Neural cell (in vitro differentiated cells): ENCODE measurements at regions not wholly inside any gene's neighbourhood (a gene's known extent, or its start where the extent isn't known, plus 50 kb on each side); places are given as distances from the start of the nearest gene placed in this dataset.
"Not testable (repeated sequence)": the region's sequence is repeated elsewhere in the genome, so short reads cannot be mapped to it uniquely, and the experiment has no call there.

Experiments
- H2AFZ ChIP-seq: fragments of 200-600, 300-800 bp; sonication (generic), shearing (Covaris generic); 2 replicates; pipeline ENCODE4 v1.6.0; 2014; ENCODE audit warnings: low read depth, mild to moderate bottlenecking, antibody characterized with exemption, low read length, moderate library complexity
- H3F3A ChIP-seq: fragments of 200-600 bp; shearing (Covaris generic); 2 replicates; pipeline ENCODE4 v1.6.1; 2016; ENCODE audit warnings: mild to moderate bottlenecking, moderate library complexity, mixed read lengths, antibody characterized with exemption, low read length; ENCODE audit not compliant: insufficient read depth, poor library complexity, severe bottlenecking
- H3K27ac ChIP-seq: fragments of 200-600, 300-800 bp; sonication (generic), shearing (Covaris generic); 2 replicates; pipeline ENCODE4 v1.5.1; 2014; ENCODE audit warnings: mild to moderate bottlenecking, low read length, moderate library complexity
- H3K27me3 ChIP-seq: fragments of 300-800, 200-600 bp; sonication (generic), shearing (Covaris generic); 2 replicates; pipeline ENCODE4 v1.6.0; 2014; ENCODE audit warnings: mild to moderate bottlenecking, low read depth, low read length, moderate library complexity; ENCODE audit not compliant: insufficient read depth
- H3K36me3 ChIP-seq: fragments of 300-800, 200-600 bp; sonication (generic), shearing (Covaris generic); 2 replicates; pipeline ENCODE4 v1.5.1; 2014; ENCODE audit warnings: mild to moderate bottlenecking, antibody characterized with exemption, low read length, moderate library complexity; ENCODE audit not compliant: insufficient read depth
- H3K4me2 ChIP-seq: fragments of 300-800, 200-600 bp; sonication (generic), shearing (Covaris generic); 2 replicates; pipeline ENCODE4 v1.6.0; 2014; ENCODE audit warnings: mild to moderate bottlenecking, low read length
- H3K4me3 ChIP-seq: fragments of 300-800, 200-600 bp; sonication (generic), shearing (Covaris generic); 2 replicates; pipeline ENCODE4 v1.5.1; 2014; ENCODE audit warnings: mild to moderate bottlenecking, low read length, moderate library complexity
- H3K79me2 ChIP-seq: fragments of 200-600 bp; shearing (Covaris generic); replicated peaks from 2 replicates; pipeline ENCODE4 v1.6.0; 2014; ENCODE audit warnings: mild to moderate bottlenecking, low read length, moderate library complexity; ENCODE audit not compliant: insufficient read depth
- H3K9ac ChIP-seq: fragments of 300-800, 200-600 bp; sonication (generic), shearing (Covaris generic); 2 replicates; pipeline ENCODE4 v1.6.1; 2016; ENCODE audit warnings: mild to moderate bottlenecking, low read length, mixed read lengths
- H3K9me2 ChIP-seq: fragments of 200-600 bp; shearing (Covaris generic); 2 replicates; pipeline ENCODE4 v1.6.1; 2016; ENCODE audit warnings: mild to moderate bottlenecking, low read length, mixed read lengths; ENCODE audit not compliant: insufficient read depth
- H3K9me3 ChIP-seq: fragments of 200-600, 300-800 bp; sonication (generic), shearing (Covaris generic); 2 replicates; pipeline ENCODE4 v1.6.1; 2016; ENCODE audit warnings: mild to moderate bottlenecking, mixed run types, low read length, moderate library complexity, mixed read lengths
- H4K20me1 ChIP-seq: fragments of 200-600 bp; shearing (Covaris generic); 2 replicates; pipeline ENCODE4 v1.6.1; 2016; ENCODE audit warnings: mild to moderate bottlenecking, mixed run types; ENCODE audit not compliant: insufficient read depth
- EP300 ChIP-seq: fragments of 450-650 bp; conservative IDR thresholded peaks from 2 replicates; pipeline ENCODE4 v1.6.1; 2014; ENCODE audit warnings: antibody characterized with exemption, mild to moderate bottlenecking, moderate library complexity; ENCODE audit not compliant: poor library complexity, severe bottlenecking
- EZH2 ChIP-seq: fragments of 200-600, 300-800 bp; shearing (Covaris generic), sonication (generic); IDR thresholded peaks from 2 replicates; pipeline ENCODE4 v1.6.1; 2014; ENCODE audit warnings: antibody characterized with exemption, low read length, borderline replicate concordance, mild to moderate bottlenecking; ENCODE audit not compliant: insufficient read depth, poor library complexity, severe bottlenecking
- MXI1 ChIP-seq: fragments of 450-650 bp; conservative IDR thresholded peaks from 2 replicates; pipeline ENCODE4 v1.6.1; 2014; ENCODE audit warnings: antibody characterized with exemption, mild to moderate bottlenecking; ENCODE audit not compliant: poor library complexity, severe bottlenecking
- POLR2AphosphoS5 ChIP-seq: IDR thresholded peaks from 2 replicates; pipeline ENCODE4 v1.6.1; 2012
- RAD21 ChIP-seq: fragments of 450-650 bp; conservative IDR thresholded peaks from 2 replicates; pipeline ENCODE4 v1.6.1; 2014; ENCODE audit warnings: antibody characterized with exemption, mild to moderate bottlenecking, moderate library complexity
- REST ChIP-seq: IDR thresholded peaks from 2 replicates; pipeline ENCODE4 v1.6.1; 2012; ENCODE audit warnings: borderline replicate concordance
- SMC3 ChIP-seq: fragments of 450-650 bp; conservative IDR thresholded peaks from 2 replicates; pipeline ENCODE4 v1.6.1; 2014; ENCODE audit warnings: antibody characterized with exemption, mild to moderate bottlenecking, moderate library complexity; ENCODE audit not compliant: poor library complexity
- TAF1 ChIP-seq: IDR thresholded peaks from 2 replicates; pipeline ENCODE4 v1.6.1; 2012; ENCODE audit warnings: low read depth
- TF ChIP-seq, protein P1 (sequence below): fragments of 450-650 bp; IDR thresholded peaks from 2 replicates; pipeline ENCODE4 v1.5.1; 2014; ENCODE audit warnings: antibody characterized with exemption, mild to moderate bottlenecking, moderate library complexity; ENCODE audit not compliant: poor library complexity, severe bottlenecking

- TF ChIP-seq EZH2 (no peak), SMC3 (no peak), POLR2AphosphoS5 (no peak), EP300 (no peak), RAD21 (no peak), REST (no peak), MXI1 (no peak), TAF1 (no peak)
- TF ChIP-seq, protein P1, sequence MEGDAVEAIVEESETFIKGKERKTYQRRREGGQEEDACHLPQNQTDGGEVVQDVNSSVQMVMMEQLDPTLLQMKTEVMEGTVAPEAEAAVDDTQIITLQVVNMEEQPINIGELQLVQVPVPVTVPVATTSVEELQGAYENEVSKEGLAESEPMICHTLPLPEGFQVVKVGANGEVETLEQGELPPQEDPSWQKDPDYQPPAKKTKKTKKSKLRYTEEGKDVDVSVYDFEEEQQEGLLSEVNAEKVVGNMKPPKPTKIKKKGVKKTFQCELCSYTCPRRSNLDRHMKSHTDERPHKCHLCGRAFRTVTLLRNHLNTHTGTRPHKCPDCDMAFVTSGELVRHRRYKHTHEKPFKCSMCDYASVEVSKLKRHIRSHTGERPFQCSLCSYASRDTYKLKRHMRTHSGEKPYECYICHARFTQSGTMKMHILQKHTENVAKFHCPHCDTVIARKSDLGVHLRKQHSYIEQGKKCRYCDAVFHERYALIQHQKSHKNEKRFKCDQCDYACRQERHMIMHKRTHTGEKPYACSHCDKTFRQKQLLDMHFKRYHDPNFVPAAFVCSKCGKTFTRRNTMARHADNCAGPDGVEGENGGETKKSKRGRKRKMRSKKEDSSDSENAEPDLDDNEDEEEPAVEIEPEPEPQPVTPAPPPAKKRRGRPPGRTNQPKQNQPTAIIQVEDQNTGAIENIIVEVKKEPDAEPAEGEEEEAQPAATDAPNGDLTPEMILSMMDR, result no peak
- Histone ChIP-seq H3K4me2 (no peak overlapping the region), H3K79me2 (no peaks in the 10 kb centered on the region), H3K9ac (no peak overlapping the region), H3K4me3 (no peak overlapping the region), H3K9me3 (no peaks in the 10 kb centered on the region), H3K9me2 (no peaks in the 10 kb centered on the region), H2AFZ (no peak overlapping the region), H3F3A (no peaks in the 10 kb centered on the region), H4K20me1 (no peaks in the 10 kb centered on the region), H3K36me3 (no peaks in the 10 kb centered on the region), H3K27me3 (no peaks in the 10 kb centered on the region), H3K27ac (no peak overlapping the region)
These were observed 71.7 kb upstream of the RAP1B start for GRCh38 chr12:68538726-68539614.

DNA sequence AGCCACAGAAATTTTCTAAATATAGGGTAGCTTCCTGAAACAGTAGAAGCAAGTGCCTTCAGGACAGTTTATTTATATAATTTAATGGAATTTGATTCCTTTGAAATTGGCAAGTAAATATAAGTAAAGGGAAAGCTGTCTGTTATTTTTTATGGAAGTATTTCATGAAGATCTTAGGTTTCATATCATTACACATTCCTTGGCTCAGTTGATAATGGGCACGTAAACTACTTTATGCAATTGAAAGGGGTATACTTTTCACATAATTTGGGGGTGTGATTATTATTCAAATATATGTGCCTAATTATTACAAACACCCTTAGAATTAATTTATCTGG, 71.1 kb upstream of the RAP1B start:
- TF ChIP-seq SMC3 (no peak), TAF1 (no peak), MXI1 (no peak), EZH2 (no peak), RAD21 (no peak), REST (no peak), EP300 (no peak), POLR2AphosphoS5 (no peak)
- TF ChIP-seq, protein P1, result no peak
- Histone ChIP-seq H3K27me3 (no peaks in the 10 kb centered on the region), H3K9ac (no peak overlapping the region), H3K9me3 (no peaks in the 10 kb centered on the region), H3K4me3 (no peak overlapping the region), H3K79me2 (no peaks in the 10 kb centered on the region), H4K20me1 (no peaks in the 10 kb centered on the region), H3K27ac (no peak overlapping the region), H3K4me2 (no peak overlapping the region), H2AFZ (no peak overlapping the region), H3F3A (no peaks in the 10 kb centered on the region), H3K9me2 (no peaks in the 10 kb centered on the region), H3K36me3 (no peaks in the 10 kb centered on the region)

DNA sequence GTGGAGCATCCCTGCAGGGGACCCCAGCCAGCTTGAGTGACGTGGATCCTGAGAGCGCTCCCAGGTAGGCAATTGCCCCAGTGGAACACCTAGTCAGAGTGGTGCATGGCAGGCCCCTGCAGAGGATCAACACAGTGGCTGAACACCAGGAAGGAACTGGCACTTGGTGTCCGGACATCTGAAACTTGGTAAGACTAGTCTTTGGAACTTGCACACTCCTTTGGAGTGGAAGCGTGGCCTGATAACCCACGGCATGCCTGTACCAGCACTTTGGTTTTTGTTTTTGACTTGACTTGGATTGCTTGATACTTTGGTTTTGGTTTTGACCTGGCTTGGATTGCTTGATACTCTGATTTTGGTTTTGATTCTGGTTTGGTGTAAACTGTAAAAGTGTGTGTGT, 69.9 kb upstream of the RAP1B start:
- not testable (repeated sequence) for H4K20me1 ChIP-seq, H3K27me3 ChIP-seq, H3K9me3 ChIP-seq, H3K79me2 ChIP-seq, H3F3A ChIP-seq, H3K36me3 ChIP-seq, H3K9ac ChIP-seq, H2AFZ ChIP-seq, H3K4me2 ChIP-seq, H3K9me2 ChIP-seq, H3K4me3 ChIP-seq, H3K27ac ChIP-seq
